HepG2 (cell line): ENCODE measurements at regions not wholly inside any gene's neighbourhood (a gene's known extent, or its start where the extent isn't known, plus 50 kb on each side); places are given as distances from the start of the nearest gene placed in this dataset.

Source experiments
- CHD4 ChIP-seq: fragments of 200-600 bp; sonication (generic); IDR thresholded peaks from 2 replicates; pipeline ENCODE4 v1.7.0; 2017; ENCODE audit warnings: mild to moderate bottlenecking, low read length, borderline replicate concordance
- NCOA2 ChIP-seq: sonication (generic); formaldehyde crosslinking; IDR thresholded peaks from 2 replicates; pipeline ENCODE4 v1.8.0; 2022; ENCODE audit warnings: inconsistent platforms
- NFKB2 ChIP-seq: sonication (generic); formaldehyde crosslinking; IDR thresholded peaks from 2 replicates; pipeline ENCODE4 v1.4.0; 2020; ENCODE audit warnings: missing genetic modification reagents, borderline replicate concordance
- PAX8 ChIP-seq: sonication (generic); formaldehyde crosslinking; IDR thresholded peaks from 2 replicates; pipeline ENCODE4 v1.8.0; 2022; ENCODE audit warnings: mild to moderate bottlenecking, missing genetic modification reagents, borderline replicate concordance
- PHF21A ChIP-seq: sonication (generic); formaldehyde crosslinking; IDR thresholded peaks from 2 replicates; pipeline ENCODE4 v1.5.0; 2020; ENCODE audit warnings: mild to moderate bottlenecking, missing genetic modification reagents
- POLR2A ChIP-seq, 2 experiments: IDR thresholded peaks; 2 replicates each; pipeline ENCODE4 v1.6.1; 2011; ENCODE audit warnings: low read depth in 2 of 2, low read length in 2 of 2, mild to moderate bottlenecking in 1 of 2, moderate library complexity in 1 of 2; ENCODE audit not compliant: insufficient read depth in 1 of 2
- POLR2AphosphoS5 ChIP-seq: IDR thresholded peaks from 2 replicates; pipeline ENCODE4 v1.6.1; 2012; ENCODE audit warnings: low read depth, low read length
- RELA ChIP-seq: sonication (generic); formaldehyde crosslinking; IDR thresholded peaks from 2 replicates; pipeline ENCODE4 v1.4.0; 2020; ENCODE audit warnings: missing genetic modification reagents
- SOX6 ChIP-seq, 2 experiments: fragments of 450-650 bp in 1 of 2; sonication (generic) in 1 of 2; formaldehyde crosslinking in 1 of 2; IDR thresholded peaks; 2 replicates each; pipeline versions ENCODE4 v1.4.0 to v1.6.1; 2017 to 2020; ENCODE audit warnings: antibody characterized with exemption in 1 of 2, mild to moderate bottlenecking in 1 of 2, missing genetic modification reagents in 1 of 2
- SP2 ChIP-seq: sonication (generic); formaldehyde crosslinking; IDR thresholded peaks from 2 replicates; pipeline ENCODE4 v1.5.1; 2020; ENCODE audit warnings: mild to moderate bottlenecking, missing genetic modification reagents
- YY1 ChIP-seq: IDR thresholded peaks from 2 replicates; pipeline ENCODE4 v1.6.1; 2011; ENCODE audit warnings: low read length, low read depth, moderate library complexity, mild to moderate bottlenecking; ENCODE audit not compliant: insufficient read depth, insufficient replicate concordance
- ZNF143 ChIP-seq: sonication (generic); formaldehyde crosslinking; IDR thresholded peaks from 2 replicates; pipeline ENCODE4 v1.4.0; 2020; ENCODE audit warnings: missing genetic modification reagents
- ZNF260 ChIP-seq: sonication (generic); formaldehyde crosslinking; IDR thresholded peaks from 2 replicates; pipeline ENCODE4 v1.4.0; 2020; ENCODE audit warnings: missing genetic modification reagents, low read depth, mild to moderate bottlenecking, borderline replicate concordance
- ZNF737 ChIP-seq: sonication (generic); formaldehyde crosslinking; IDR thresholded peaks from 2 replicates; pipeline ENCODE4 v1.5.0; 2020; ENCODE audit warnings: missing genetic modification reagents, mild to moderate bottlenecking, borderline replicate concordance

DNA sequence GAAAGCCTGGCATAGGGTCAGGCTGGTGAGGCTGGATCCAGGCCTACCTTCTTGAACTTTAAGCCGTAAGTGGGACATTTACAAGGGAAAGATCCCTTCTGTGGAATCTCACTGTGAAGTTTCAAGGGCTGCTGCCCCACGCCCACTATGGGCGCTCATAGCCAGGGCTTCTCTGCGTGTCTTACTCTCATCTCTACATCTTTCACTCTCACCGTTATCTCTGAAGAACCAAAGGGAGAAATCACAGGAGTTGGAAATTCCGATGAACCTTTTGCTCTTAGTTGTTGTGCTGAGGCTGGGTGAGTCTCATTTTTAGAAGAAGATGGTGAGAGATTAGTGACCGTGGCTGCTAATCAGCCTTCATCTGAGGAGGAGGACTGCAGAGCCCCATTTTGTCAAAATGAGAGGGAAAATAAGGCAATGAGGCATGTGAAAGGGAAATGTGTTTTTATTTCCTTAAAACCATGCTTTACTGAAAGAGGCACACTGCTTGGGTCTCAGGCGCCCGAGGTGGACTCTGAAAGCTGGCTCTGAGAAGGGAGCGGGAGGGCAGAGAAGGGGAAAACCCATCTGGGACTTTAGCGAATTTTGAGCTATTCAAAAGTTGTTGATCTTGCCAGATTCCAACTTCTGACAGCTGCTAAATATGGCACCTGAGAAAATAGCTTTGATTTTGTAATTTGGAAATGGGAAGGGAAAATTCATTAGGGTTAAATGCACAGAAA is 301.5 kb downstream of the CLIC5 start:
- no peak for TF ChIP-seq NCOA2
- no peak for TF ChIP-seq ZNF737 (CRISPR knock-in tag)
- TF ChIP-seq CHD4 = no peak
- no peak for TF ChIP-seq SP2 (CRISPR knock-in tag)
- TF ChIP-seq ZNF143 (CRISPR knock-in tag) = no peak
- TF ChIP-seq POLR2AphosphoS5 = no peak
- TF ChIP-seq POLR2A (IDR thresholded peaks at IDR 0.05; ENCODE audit: insufficient read depth in 1 of 2, low read depth in 2 of 2, low read length in 2 of 2) = no peak
- no peak for TF ChIP-seq PHF21A (CRISPR knock-in tag)
- no peak for TF ChIP-seq NFKB2 (CRISPR knock-in tag)
- no peak for TF ChIP-seq ZNF260 (CRISPR knock-in tag)
- TF ChIP-seq PAX8 = no peak
- no peak for TF ChIP-seq RELA (CRISPR knock-in tag)
- no peak for TF ChIP-seq YY1
- TF ChIP-seq SOX6 (IDR thresholded peaks at IDR 0.05) = no peak
- no peak for TF ChIP-seq SOX6 (CRISPR knock-in tag; IDR thresholded peaks at IDR 0.05)
